ENCODE measurements at regions not wholly inside any gene's neighbourhood (a gene's known extent, or its start where the extent isn't known, plus 50 kb on each side); places are given as distances from the start of the nearest gene placed in this dataset.

GRCh38 chr17:27081002-27081638 is 212.8 kb upstream of the WSB1 start:
- no peak for DNase-seq (ENCODE audit: low read depth in 2 of 2)
- no peak overlapping the region for H3K4me3 ChIP-seq (replicated peaks in 1 of 2; ENCODE audit: low read depth in 2 of 2, low read length in 2 of 2)
- no peak for TF ChIP-seq CTCF (IDR thresholded peaks at IDR 0.05; ENCODE audit: low read depth, low read length)

- H3K4me3 ChIP-seq (replicated peaks in 1 of 2; ENCODE audit: low read depth in 2 of 2, low read length in 2 of 2): no peak overlapping the region
- TF ChIP-seq CTCF (IDR thresholded peaks at IDR 0.05; ENCODE audit: low read depth, low read length): no peak
- DNase-seq (ENCODE audit: low read depth in 2 of 2): no peak
These were observed 211.7 kb upstream of the WSB1 start for GRCh38 chr17:27082023-27082774.

GRCh38 chr17:27082775-27083154 is 211.1 kb upstream of the WSB1 start:
- TF ChIP-seq CTCF (IDR thresholded peaks at IDR 0.05; ENCODE audit: low read depth, low read length): no peak
- H3K4me3 ChIP-seq (replicated peaks in 1 of 2; ENCODE audit: low read depth in 2 of 2, low read length in 2 of 2): no peak overlapping the region
- no peak for DNase-seq (ENCODE audit: low read depth in 2 of 2)

- no peak for TF ChIP-seq CTCF (IDR thresholded peaks at IDR 0.05; ENCODE audit: low read depth, low read length)
- H3K4me3 ChIP-seq (replicated peaks in 1 of 2; ENCODE audit: low read depth in 2 of 2, low read length in 2 of 2): no peak overlapping the region
- no peak for DNase-seq (ENCODE audit: low read depth in 2 of 2)
These were observed 210.3 kb upstream of the WSB1 start for GRCh38 chr17:27083408-27084185.

- no peak for TF ChIP-seq CTCF (IDR thresholded peaks at IDR 0.05; ENCODE audit: low read depth, low read length)
- DNase-seq (ENCODE audit: low read depth in 2 of 2): no peak
- H3K4me3 ChIP-seq (replicated peaks in 1 of 2; ENCODE audit: low read depth in 2 of 2, low read length in 2 of 2): no peak overlapping the region
These were observed 208.4 kb upstream of the WSB1 start for GRCh38 chr17:27085517-27085916.

GRCh38 chr17:27086526-27086925 is 207.4 kb upstream of the WSB1 start:
- TF ChIP-seq CTCF (IDR thresholded peaks at IDR 0.05; ENCODE audit: low read depth, low read length): no peak
- H3K4me3 ChIP-seq (replicated peaks in 1 of 2; ENCODE audit: low read depth in 2 of 2, low read length in 2 of 2): no peak overlapping the region
- no peak for DNase-seq (ENCODE audit: low read depth in 2 of 2)

All from cardiac fibroblast (primary cell).